Fibroblast of the aortic adventitia (primary cell): ENCODE measurements at regions not wholly inside any gene's neighbourhood (a gene's known extent, or its start where the extent isn't known, plus 50 kb on each side); places are given as distances from the start of the nearest gene placed in this dataset.

Experiments
- DNase-seq: peaks from one replicate; pipeline ENCODE4 v3.0.0-alpha.2; 2010; ENCODE audit warnings: low read depth
- H3K4me3 ChIP-seq: 2 replicates; pipeline ENCODE4 v1.5.1; 2011; ENCODE audit warnings: low read depth, mild to moderate bottlenecking, control low read depth, low read length, moderate library complexity
- CTCF ChIP-seq: IDR thresholded peaks from 2 replicates; pipeline ENCODE4 v1.5.1; 2011; ENCODE audit warnings: mild to moderate bottlenecking, low read length, control low read depth, inconsistent platforms; ENCODE audit not compliant: insufficient read depth

GRCh38 chr11:120023551-120023950, 114.4 kb downstream of the TRIM29 start:
- no peak for DNase-seq
- H3K4me3 ChIP-seq, result no peak overlapping the region
- no peak for TF ChIP-seq CTCF

DNA sequence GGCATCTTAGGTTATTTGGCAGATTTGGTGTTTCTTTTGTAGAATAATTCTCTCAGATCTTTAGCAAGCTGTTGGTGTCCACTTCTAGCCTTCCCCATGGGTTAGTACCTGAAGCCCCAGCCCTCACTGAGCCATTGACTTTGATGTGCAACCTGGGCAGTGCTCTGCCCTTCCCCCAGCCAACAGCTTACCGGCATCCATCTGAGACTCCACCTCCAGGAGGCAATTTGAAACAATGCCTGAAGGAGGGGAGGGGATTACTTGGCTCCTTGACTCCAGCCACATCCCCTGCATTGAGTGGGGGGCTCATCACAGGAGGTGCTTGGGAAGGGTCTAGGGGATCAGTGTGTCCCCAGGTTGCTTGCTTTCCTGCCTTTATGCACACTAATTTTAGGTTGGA, 114.8 kb downstream of the TRIM29 start:
- H3K4me3 ChIP-seq, result no peak overlapping the region
- no peak for TF ChIP-seq CTCF
- no peak for DNase-seq

DNA sequence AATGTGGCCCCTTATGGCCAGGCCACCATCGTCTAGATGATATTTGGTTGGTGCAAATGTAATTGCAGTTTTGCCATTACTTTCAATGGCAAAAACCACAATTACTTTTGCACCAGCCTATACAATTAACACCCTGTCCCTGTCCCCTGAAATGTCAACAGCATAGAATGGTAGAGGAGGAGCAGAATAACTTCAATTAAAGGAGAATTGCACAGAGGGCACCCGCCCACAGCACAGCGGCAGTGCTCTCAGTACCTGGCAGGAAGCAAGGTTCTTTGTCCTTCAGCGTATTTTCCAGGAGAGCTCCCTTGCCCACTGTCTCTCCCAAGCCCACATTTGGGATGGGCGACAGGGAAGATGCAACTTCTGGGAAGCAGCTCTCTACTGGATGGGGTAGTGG, 115.3 kb downstream of the TRIM29 start:
- no peak overlapping the region for H3K4me3 ChIP-seq
- no peak for TF ChIP-seq CTCF
- DNase-seq, result no peak

DNA sequence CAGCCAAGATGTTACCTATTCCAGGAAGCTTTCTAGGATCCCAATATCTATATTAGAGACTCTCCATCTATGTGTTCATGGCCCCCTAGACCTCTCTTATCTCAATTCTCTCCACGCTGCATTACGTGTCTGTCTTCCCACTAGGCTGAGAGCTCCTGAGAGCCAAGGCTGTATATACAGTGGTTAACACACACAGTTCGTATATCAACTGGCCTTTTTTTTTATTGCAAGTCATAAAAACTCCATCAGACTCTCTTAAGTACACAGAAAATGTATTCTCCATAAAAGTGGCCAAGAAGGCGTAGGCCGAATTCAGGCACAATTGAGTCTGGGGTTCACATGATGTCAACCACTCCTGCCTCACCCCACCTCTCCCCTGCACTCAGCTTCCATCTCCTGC, 115.9 kb downstream of the TRIM29 start:
- H3K4me3 ChIP-seq, result no peak overlapping the region
- no peak for TF ChIP-seq CTCF
- DNase-seq, result no peak

- TF ChIP-seq CTCF, result no peak
- H3K4me3 ChIP-seq, result no peak overlapping the region
- no peak for DNase-seq
These were observed 116.4 kb downstream of the TRIM29 start for GRCh38 chr11:120021391-120021953.

DNA sequence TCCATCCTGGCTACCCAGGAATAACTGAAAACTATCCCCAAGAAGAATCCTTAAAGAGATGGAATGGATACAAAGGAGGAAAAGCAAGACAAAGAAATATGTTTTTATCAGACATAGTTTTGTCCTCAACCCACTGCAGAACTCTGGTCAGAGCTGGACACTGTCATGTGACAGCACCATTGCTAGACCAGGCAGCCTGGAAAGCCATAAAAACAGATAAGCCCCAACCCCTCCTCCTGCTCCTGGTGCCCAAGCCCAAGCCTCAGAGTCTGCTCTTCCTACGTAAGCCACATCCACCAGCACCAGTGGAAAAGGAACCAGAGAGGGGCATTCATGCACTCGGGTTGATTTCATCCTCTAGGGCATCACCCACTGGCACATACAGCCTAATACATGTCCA, 116.9 kb downstream of the TRIM29 start:
- no peak overlapping the region for H3K4me3 ChIP-seq
- no peak for TF ChIP-seq CTCF
- no peak for DNase-seq

- no peak overlapping the region for H3K4me3 ChIP-seq
- TF ChIP-seq CTCF, result no peak
- DNase-seq, result no peak
These were observed 117.4 kb downstream of the TRIM29 start for GRCh38 chr11:120020486-120020885.
